NT2/D1 (cell line): ENCODE measurements at regions not wholly inside any gene's neighbourhood (a gene's known extent, or its start where the extent isn't known, plus 50 kb on each side); places are given as distances from the start of the nearest gene placed in this dataset.
"Not testable (repeated sequence)": the region's sequence is repeated elsewhere in the genome, so short reads cannot be mapped to it uniquely, and the experiment has no call there.

ENCODE experiments used
- DNase-seq: peaks from one replicate; pipeline ENCODE4 v3.0.0-alpha.2; 2011; ENCODE audit warnings: low read depth, low spot score
- H3K27me3 ChIP-seq: 2 replicates; pipeline ENCODE4 v1.6.0; 2011; ENCODE audit warnings: mild to moderate bottlenecking; ENCODE audit not compliant: insufficient read length, insufficient read depth
- H3K36me3 ChIP-seq: 2 replicates; pipeline ENCODE4 v1.6.1; 2011; ENCODE audit warnings: mild to moderate bottlenecking, low read length, mixed read lengths; ENCODE audit not compliant: insufficient read depth, insufficient read length
- H3K4me1 ChIP-seq: 2 replicates; pipeline ENCODE4 v1.5.1; 2011; ENCODE audit not compliant: insufficient read depth, insufficient read length
- H3K4me3 ChIP-seq: 2 replicates; pipeline ENCODE4 v1.5.1; 2011; ENCODE audit warnings: low read depth; ENCODE audit not compliant: insufficient read length
- H3K9ac ChIP-seq: 2 replicates; pipeline ENCODE4 v1.6.0; 2011; ENCODE audit warnings: low read depth; ENCODE audit not compliant: insufficient read length
- H3K9me3 ChIP-seq: 2 replicates; pipeline ENCODE4 v1.5.1; 2011; ENCODE audit warnings: mild to moderate bottlenecking, low read length; ENCODE audit not compliant: insufficient read depth
- SUZ12 ChIP-seq: IDR thresholded peaks from 2 replicates; pipeline ENCODE4 v1.6.1; 2011; ENCODE audit not compliant: insufficient read length, insufficient read depth; ENCODE audit errors: extremely low read depth
- YY1 ChIP-seq: IDR thresholded peaks from 2 replicates; pipeline ENCODE4 v1.6.1; 2011; ENCODE audit not compliant: insufficient read length, insufficient read depth
- ZNF274 ChIP-seq: IDR thresholded peaks from 2 replicates; pipeline ENCODE4 v1.6.1; 2011; ENCODE audit warnings: mild to moderate bottlenecking, low read depth, low read length

DNA sequence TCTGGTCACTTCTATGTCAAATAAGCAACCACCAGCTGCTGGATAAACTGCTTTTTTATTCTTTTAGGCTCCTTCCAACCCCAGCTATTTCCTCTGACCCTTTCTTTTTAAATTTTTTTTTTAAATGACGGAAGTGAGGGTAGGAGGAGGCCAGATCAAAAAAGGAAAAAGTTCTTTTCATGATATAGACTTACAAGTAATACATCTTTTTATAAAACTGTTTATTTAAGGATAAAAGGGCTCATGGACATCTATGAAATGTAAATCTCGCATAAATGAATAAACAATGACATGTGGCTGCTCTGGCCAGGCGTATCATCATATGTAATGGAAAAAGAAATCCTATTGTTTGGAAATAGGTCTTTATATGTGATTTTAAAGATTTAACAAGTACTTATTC is 169.0 kb upstream of the ATP2B1 start:
- DNase-seq = no peak
- H3K4me1 ChIP-seq = no peaks in the 10 kb centered on the region
- no peak for TF ChIP-seq ZNF274

DNA sequence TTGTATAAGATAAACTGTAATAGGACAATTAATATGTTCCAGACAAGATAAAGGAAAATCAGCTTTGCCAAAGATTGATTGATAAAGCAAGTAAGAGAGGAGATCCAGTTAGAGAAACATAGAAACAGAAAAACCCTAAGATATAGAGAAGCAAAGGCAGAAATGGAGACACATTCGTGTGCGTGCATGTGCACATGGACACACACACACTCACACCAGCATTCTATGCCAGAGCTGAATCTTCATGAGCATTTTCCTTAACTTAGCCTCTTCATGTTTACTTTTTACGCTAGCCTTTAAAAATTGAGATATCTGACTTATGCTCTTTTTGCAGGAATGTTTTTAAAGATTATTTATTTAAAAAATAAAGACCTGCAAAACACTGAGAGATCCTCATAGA is 168.5 kb upstream of the ATP2B1 start:
- no peak overlapping the region for H3K9ac ChIP-seq
- H3K27me3 ChIP-seq = no peaks in the 10 kb centered on the region
- TF ChIP-seq ZNF274 (no peak), YY1 (no peak)
- DNase-seq = no peak
- H3K36me3 ChIP-seq = no peaks in the 10 kb centered on the region
- H3K4me1 ChIP-seq = no peaks in the 10 kb centered on the region
- H3K9me3 ChIP-seq = no peaks in the 10 kb centered on the region
- no peak overlapping the region for H3K4me3 ChIP-seq

More for the DNA sequence above, 169.0 kb upstream of the ATP2B1 start:
- no peak overlapping the region for H3K4me3 ChIP-seq
- no peaks in the 10 kb centered on the region for H3K27me3 ChIP-seq
- H3K9ac ChIP-seq = no peak overlapping the region
- H3K9me3 ChIP-seq = no peaks in the 10 kb centered on the region
- H3K36me3 ChIP-seq = no peaks in the 10 kb centered on the region

DNA sequence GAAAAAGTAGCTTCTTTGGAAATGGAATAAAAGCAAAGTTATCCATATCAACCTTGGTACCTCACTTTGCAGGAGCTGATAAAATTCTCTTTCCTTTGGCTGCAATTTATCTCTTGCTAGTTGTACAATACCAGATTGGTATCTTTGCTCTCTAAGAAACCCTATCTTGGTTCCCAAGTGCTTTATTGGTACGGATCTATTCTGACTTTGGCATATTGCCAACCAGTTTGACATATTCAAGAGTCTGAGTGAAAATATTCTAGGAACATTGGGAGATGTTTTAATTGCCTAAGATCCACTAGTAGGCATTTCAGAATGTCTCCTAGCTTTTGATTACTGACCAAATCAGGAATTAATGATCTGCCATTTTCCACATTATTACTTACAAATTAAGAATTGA is 167.2 kb upstream of the ATP2B1 start:
- no peaks in the 10 kb centered on the region for H3K4me1 ChIP-seq
- no peak for DNase-seq
- no peak overlapping the region for H3K9ac ChIP-seq
- H3K9me3 ChIP-seq = peaks cover 7% of the 10 kb centered on the region
- H3K36me3 ChIP-seq = no peaks in the 10 kb centered on the region
- no peak overlapping the region for H3K4me3 ChIP-seq
- TF ChIP-seq SUZ12 = no peak
- TF ChIP-seq YY1 = no peak
- TF ChIP-seq ZNF274 = no peak
- H3K27me3 ChIP-seq = no peaks in the 10 kb centered on the region

DNA sequence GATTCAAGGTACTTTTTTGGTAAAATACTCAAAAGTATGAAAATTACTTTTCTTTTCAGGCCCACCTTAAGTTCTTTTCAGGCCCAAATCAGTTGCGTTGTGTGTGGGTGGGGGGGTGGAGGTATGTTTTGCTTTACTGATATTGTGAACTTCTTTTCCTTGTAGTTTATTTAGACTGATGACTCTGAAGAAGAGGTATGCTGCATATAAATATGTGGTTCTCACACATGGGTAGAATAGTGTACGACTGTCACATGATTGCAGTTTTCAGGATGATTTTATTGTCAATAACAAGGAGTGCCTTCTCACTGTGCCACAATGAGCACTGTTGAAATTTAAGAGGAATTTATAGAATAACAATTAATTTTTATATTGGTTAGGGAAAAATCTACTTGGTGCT is 166.6 kb upstream of the ATP2B1 start:
- Histone ChIP-seq H3K36me3 (no peaks in the 10 kb centered on the region), H3K27me3 (no peaks in the 10 kb centered on the region), H3K9me3 (peaks cover 13% of the 10 kb centered on the region), H3K4me3 (no peak overlapping the region), H3K4me1 (no peaks in the 10 kb centered on the region), H3K9ac (no peak overlapping the region)
- DNase-seq = no peak
- TF ChIP-seq YY1 (no peak), SUZ12 (no peak), ZNF274 (no peak)

DNA sequence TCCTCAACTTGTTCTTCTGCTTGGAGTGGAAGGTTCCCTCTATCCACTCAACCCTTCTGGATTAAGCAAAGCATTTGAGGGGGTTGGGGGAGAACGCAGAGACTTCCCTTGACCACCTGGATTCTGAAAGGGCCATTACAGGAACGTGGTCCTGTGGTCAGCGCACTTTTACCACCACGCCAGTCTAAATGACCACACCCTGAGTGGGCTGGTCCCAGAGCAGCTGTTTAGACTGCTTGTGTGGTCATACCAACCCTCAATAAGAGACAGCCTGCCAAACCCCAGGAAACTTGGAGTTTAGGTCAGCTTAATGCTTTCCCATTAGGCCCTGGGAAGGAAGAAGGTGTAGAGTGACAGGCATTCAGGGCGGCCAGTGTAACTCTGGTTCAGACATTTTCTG is 165.5 kb upstream of the ATP2B1 start:
- H3K4me1 ChIP-seq = no peaks in the 10 kb centered on the region
- DNase-seq = no peak
- H3K4me3 ChIP-seq = no peak overlapping the region
- H3K9me3 ChIP-seq = peaks cover 22% of the 10 kb centered on the region
- no peak for TF ChIP-seq ZNF274
- TF ChIP-seq YY1 = no peak
- no peak for TF ChIP-seq SUZ12
- H3K27me3 ChIP-seq = no peaks in the 10 kb centered on the region
- H3K36me3 ChIP-seq = no peaks in the 10 kb centered on the region
- H3K9ac ChIP-seq = no peak overlapping the region

DNA sequence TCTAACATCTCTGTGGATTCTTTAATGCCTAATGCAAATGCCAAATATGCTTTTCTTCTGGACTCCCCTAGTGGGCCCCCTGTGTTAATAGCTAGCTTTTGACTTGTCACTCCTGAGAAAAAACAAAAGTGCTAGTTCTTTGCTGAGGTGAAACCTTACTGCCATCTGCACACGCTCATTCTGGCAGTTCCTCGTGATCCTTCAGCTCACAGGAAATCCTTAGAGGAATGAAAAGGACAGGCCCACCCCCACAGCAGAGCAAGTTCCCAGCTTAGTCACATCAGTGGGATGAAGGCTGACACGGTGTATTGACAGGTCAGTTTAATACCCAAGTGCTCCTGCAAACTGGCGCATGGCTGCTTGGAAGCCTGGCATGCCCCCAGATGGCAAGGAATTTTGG is 165.1 kb upstream of the ATP2B1 start:
- Histone ChIP-seq H3K36me3 (no peaks in the 10 kb centered on the region), H3K4me3 (no peak overlapping the region), H3K4me1 (no peaks in the 10 kb centered on the region), H3K9ac (no peak overlapping the region), H3K27me3 (no peaks in the 10 kb centered on the region), H3K9me3 (peaks cover 26% of the 10 kb centered on the region)
- TF ChIP-seq YY1 (no peak), ZNF274 (no peak), SUZ12 (no peak)
- no peak for DNase-seq

DNA sequence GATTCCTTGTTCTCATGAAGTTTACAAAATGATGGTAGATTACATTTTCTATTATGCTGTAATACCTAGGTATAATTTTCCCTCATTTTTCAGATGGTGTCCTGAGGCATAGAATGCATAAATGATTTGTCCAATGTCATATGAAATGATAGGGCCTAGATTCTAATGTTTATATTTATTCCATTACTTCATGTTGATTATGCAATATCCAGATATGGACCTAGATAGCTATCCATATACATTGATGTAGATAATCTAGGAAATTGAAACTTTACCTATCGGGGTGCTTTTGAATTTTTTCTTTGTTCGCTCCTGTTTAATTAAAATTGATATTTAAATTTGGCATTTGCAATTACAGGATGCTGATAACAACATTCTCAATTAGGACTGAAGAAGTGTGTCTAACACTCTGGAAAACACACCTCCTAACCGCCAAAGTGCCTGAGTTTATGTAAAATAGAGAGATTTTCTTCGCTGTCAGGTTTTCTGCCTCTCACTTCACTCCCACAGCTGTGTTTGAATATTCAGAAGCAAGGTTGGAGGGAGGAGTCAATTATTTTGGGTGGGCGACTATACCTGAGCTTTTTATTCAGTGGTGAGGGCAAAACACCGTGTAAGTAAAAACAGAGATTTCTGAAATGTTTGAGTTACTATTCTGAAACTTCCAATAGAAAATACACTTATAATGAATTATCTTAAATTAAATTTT is 164.4 kb upstream of the ATP2B1 start:
- Histone ChIP-seq H3K27me3 (no peaks in the 10 kb centered on the region), H3K9ac (no peak overlapping the region), H3K36me3 (no peaks in the 10 kb centered on the region), H3K9me3 (peaks cover 30% of the 10 kb centered on the region), H3K4me1 (no peaks in the 10 kb centered on the region), H3K4me3 (no peak overlapping the region)
- no peak for TF ChIP-seq SUZ12
- no peak for TF ChIP-seq ZNF274
- no peak for TF ChIP-seq YY1
- no peak for DNase-seq

DNA sequence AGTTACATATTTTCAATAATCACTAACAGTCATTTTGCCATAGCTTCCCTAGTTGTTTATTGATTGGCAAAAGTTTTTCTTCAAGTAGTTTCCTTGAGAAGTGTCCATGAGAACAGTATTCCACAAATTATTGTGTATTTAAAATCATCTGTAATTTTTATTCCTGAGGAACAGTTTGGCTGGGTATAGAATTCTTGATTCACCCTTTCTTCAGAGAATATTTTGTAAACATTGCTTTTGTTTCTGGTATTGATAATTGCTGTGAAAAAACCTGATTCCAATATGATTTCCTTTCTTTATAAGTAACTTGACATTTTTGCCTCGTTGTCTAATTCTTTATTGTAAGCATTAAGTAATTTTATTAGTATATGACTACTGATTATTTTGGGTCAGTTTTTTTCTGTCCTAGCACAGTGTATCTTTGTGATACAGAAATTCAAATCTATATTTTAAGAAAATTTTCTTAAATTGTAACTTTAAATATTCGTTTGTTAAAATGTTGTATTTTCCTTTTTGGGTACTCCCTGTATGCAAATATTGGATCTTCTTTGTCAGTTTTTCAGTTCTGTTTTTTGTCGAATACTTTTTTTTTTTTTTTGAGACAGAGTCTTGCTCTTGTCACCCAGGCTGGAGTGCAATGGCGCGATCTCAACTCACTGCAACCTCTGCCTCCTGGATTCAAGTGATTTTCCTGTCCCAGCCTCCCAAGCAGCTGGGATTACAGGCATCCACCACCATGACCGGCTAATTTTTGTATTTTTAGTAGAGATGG is 162.0 kb upstream of the ATP2B1 start:
- no peaks in the 10 kb centered on the region for H3K36me3 ChIP-seq
- no peaks in the 10 kb centered on the region for H3K27me3 ChIP-seq
- no peaks in the 10 kb centered on the region for H3K4me1 ChIP-seq
- no peak for DNase-seq
- no peak overlapping the region for H3K4me3 ChIP-seq
- peaks cover 32% of the 10 kb centered on the region for H3K9me3 ChIP-seq
- H3K9ac ChIP-seq = no peak overlapping the region
- TF ChIP-seq SUZ12 = no peak
- no peak for TF ChIP-seq YY1
- no peak for TF ChIP-seq ZNF274

DNA sequence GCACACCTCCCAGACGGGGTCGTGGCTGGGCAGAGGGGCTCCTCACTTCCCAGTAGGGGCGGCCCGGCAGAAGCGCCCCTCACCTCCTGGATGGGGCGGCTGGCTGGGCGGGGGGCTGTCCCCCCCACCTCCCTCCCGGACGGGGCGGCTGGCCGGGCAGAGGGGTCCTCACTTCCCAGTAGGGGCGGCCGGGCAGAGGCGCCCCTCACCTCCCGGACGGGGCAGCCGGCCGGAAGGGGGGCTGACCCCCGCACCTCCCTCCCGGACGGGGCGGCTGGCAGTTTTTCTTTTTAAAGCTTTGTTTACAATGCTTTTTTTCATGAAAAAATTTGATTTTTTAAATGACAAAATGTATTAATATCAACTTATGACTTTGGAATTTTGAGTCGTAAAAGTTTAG is 159.0 kb upstream of the ATP2B1 start:
- not testable (repeated sequence) for H3K4me1 ChIP-seq, H3K27me3 ChIP-seq, H3K36me3 ChIP-seq, H3K9ac ChIP-seq, H3K4me3 ChIP-seq, DNase-seq
- peaks cover 32% of the 10 kb centered on the region for H3K9me3 ChIP-seq
